ENCODE measurements at regions not wholly inside any gene's neighbourhood (a gene's known extent, or its start where the extent isn't known, plus 50 kb on each side); places are given as distances from the start of the nearest gene placed in this dataset.

DNA sequence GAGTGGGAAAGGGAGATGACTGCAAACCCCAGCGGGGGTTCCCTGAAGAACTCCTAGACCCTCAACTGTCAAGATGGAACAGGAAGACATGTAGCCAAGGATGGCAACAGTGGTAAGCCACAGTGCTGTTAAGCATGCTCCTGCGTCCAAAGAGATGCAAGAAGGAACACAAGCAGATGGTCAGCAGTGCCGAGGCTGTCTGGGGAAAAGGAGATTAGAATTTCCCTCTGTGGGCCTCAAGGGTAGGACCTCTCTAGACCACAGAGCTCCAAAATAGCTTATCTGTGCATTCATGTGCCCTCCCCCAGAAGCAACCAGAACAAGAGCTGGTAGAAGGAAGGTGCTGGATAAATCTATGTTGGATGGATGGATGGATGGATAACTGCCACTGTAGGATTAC lies 82.0 kb upstream of the CPEB2 start:
- TF ChIP-seq EP300 (IDR thresholded peaks at IDR 0.05) (no peak), POLR2AphosphoS5 (IDR thresholded peaks at IDR 0.05) (no peak), POLR2A (IDR thresholded peaks at IDR 0.05) (no peak)
- TF ChIP-seq, protein P1, sequence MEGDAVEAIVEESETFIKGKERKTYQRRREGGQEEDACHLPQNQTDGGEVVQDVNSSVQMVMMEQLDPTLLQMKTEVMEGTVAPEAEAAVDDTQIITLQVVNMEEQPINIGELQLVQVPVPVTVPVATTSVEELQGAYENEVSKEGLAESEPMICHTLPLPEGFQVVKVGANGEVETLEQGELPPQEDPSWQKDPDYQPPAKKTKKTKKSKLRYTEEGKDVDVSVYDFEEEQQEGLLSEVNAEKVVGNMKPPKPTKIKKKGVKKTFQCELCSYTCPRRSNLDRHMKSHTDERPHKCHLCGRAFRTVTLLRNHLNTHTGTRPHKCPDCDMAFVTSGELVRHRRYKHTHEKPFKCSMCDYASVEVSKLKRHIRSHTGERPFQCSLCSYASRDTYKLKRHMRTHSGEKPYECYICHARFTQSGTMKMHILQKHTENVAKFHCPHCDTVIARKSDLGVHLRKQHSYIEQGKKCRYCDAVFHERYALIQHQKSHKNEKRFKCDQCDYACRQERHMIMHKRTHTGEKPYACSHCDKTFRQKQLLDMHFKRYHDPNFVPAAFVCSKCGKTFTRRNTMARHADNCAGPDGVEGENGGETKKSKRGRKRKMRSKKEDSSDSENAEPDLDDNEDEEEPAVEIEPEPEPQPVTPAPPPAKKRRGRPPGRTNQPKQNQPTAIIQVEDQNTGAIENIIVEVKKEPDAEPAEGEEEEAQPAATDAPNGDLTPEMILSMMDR (IDR thresholded peaks at IDR 0.05) = no peak
